GM20000 (cell line): ENCODE measurements at regions not wholly inside any gene's neighbourhood (a gene's known extent, or its start where the extent isn't known, plus 50 kb on each side); places are given as distances from the start of the nearest gene placed in this dataset.

Experiments used
- DNase-seq: peaks from one replicate; pipeline ENCODE4 v3.0.0; 2012; ENCODE audit warnings: low spot score
- CTCF ChIP-seq: IDR thresholded peaks from 2 replicates; pipeline ENCODE4 v1.5.1; 2012; ENCODE audit warnings: mild to moderate bottlenecking, control low read depth; ENCODE audit errors: extremely low read depth, missing control alignments

DNA sequence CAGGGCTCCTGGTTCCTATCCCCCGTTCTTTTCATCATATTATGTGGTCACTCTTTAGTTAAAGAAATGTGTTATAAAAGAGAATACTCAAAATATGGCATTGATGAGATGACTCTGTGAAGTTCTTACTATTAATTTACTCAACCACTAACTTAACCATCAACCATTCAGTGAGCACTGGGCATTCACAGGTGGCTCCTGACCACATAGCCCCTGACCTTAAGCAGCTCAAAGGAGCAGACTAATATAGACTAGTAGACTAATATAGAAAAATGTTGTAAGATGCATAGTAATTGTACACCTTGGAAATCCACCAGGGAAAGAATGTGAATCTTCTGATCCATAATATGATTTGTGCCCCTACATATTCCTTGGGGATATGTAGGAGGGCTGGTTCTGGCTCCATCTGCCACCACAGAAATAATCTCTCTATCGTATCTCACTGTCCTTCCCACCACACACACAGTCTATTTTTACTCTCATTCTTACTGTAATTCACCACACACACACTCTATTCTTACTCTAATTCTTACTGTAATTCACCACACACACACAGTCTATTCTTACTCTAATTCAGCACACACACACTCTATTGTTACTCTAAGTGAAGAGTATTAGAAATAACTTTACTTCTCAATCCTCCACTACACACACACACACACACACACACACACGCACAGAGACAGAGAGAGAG, 188.9 kb upstream of the ITGA4 start:
- no peak for DNase-seq
- no peak for TF ChIP-seq CTCF

DNA sequence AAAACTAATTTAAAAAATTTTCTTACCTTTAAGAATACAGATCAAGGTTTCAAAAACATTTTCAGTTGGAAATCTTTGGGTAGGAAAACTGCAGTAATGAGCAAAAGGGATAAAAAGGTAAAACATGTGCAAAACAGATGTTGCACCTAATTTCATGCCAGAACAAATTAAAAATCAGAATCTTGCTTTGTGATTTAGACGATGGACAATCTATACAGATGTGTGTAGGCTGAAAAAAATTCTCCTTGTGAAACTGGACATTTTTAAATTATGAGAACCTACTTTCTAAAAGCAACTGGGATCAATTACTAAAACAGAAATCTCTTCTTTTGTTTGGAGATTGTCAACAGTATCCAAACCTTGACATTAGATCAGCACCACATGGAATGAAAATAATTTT, 183.2 kb upstream of the ITGA4 start:
- no peak for DNase-seq
- no peak for TF ChIP-seq CTCF

DNA sequence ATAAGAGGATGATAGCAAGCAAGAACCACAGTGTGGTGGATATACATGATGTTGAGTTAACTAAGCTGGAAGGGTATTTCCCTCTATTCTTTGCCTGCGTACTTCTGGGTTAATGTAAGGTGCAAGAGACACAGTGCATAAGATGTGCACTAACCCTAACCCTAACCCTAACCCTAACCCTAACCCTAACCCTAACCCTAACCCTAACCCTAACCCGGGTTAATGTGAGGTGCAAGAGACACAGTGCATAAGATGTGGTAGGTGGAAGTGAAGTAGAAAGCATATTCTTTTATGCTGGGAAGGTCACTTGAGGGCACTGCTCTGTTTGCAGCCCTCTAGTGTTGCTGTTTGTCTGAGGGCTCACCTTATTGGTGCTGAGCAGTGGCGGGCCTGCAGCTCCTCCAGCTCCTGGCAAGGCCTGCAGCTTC, 181.5 kb upstream of the ITGA4 start:
- no peak for TF ChIP-seq CTCF
- DNase-seq = no peak

- no peak for TF ChIP-seq CTCF
- no peak for DNase-seq
Measured at GRCh38 chr2:181281206-181281832, 175.9 kb upstream of the ITGA4 start.

DNA sequence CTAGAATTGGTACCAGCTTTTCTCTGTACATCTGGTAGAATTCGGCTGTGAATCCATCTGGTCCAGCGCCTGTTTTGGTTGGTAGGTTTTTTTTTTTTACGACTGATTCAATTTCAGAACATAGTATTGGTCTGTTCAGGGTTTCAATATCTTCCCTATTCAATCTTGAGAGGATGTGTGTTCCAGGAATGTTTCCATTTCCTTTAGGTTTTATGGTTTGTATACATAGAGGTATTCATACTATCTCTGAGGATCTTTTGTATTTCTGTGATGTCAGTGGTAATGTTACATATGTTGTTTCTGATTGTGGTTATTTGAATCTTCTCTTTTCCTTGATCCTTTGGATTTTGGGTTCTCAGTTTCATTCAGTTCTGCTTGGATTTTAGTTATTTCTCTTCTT, 172.1 kb upstream of the ITGA4 start:
- TF ChIP-seq CTCF = no peak
- DNase-seq = no peak

- DNase-seq = no peak
- no peak for TF ChIP-seq CTCF
Measured at GRCh38 chr2:181289698-181290097, 167.5 kb upstream of the ITGA4 start.

GRCh38 chr2:181290182-181290581, 167.0 kb upstream of the ITGA4 start:
- TF ChIP-seq CTCF = no peak
- no peak for DNase-seq
